Stimulated activated naive B cell treated with anti-CD40 and anti-IgM and Interleukin-4, amounts not matched to agents 10 μg/mL and 1 μg/mL and 100 μg/mL, for 72 hours (primary cell): ENCODE measurements at regions not wholly inside any gene's neighbourhood (a gene's known extent, or its start where the extent isn't known, plus 50 kb on each side); places are given as distances from the start of the nearest gene placed in this dataset.

ENCODE experiments used
- ATAC-seq, 2 donors: fragments of 150-1000 bp; cut with Tn5 transposase; replicated peaks; 2 replicates each; pipeline ENCODE4 v1.10.0; 2021; ENCODE audit warnings: moderate library complexity in 1 of 2
- DNase-seq: peaks from one replicate; pipeline ENCODE4 v3.0.0; 2021
- H3K27ac Mint-ChIP-seq: one replicate; pipeline ENCODE4 v1.8.0; 2022; ENCODE audit warnings: mild to moderate bottlenecking, mixed read lengths
- H3K27me3 Mint-ChIP-seq, 2 donors: one replicate each; pipeline ENCODE4 v1.8.0; 2022; ENCODE audit warnings: mixed read lengths in 2 of 2
- H3K36me3 Mint-ChIP-seq, 2 donors: one replicate each; pipeline ENCODE4 v1.8.0; 2022; ENCODE audit warnings: mixed read lengths in 2 of 2, mild to moderate bottlenecking in 1 of 2
- H3K4me1 Mint-ChIP-seq, 2 donors: one replicate each; pipeline ENCODE4 v1.8.0; 2022; ENCODE audit warnings: mixed read lengths in 2 of 2, mild to moderate bottlenecking in 1 of 2
- H3K4me3 Mint-ChIP-seq, 2 donors: one replicate each; pipeline ENCODE4 v1.8.0; 2022; ENCODE audit warnings: mild to moderate bottlenecking in 2 of 2, mixed read lengths in 2 of 2, moderate library complexity in 1 of 2
- H3K9me3 Mint-ChIP-seq, 2 donors: one replicate each; pipeline ENCODE4 v1.8.0; 2022; ENCODE audit warnings: mixed read lengths in 2 of 2, mild to moderate bottlenecking in 1 of 2

DNA sequence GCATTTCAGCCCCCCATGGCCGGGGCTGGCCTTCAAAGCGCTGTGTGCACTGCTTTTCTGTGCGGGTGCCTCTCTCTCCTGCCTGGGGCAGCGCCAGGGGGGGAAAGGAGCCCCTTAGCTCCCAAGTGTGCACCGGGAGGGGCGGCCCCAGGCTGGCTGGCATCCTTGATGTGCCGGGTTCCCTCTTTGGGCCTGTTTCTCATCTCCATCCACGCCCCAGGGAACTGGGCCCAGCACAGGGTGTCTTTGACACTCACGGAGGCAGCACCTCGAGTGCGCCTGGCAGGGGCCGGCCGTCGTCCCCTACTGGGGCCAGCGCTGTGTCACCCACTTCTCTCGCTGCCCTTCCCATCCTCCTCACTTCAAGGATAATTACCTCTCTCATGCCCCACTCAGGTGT lies 324.3 kb downstream of the TEX29 start:
- no peaks in the 10 kb centered on the region for H3K4me1 Mint-ChIP-seq
- no peak overlapping the region for H3K27ac Mint-ChIP-seq
- no peaks in the 10 kb centered on the region for H3K9me3 Mint-ChIP-seq
- no peak for ATAC-seq
- H3K36me3 Mint-ChIP-seq: no peaks in the 10 kb centered on the region
- H3K27me3 Mint-ChIP-seq: peaks cover 0 to 3% of the 10 kb centered on the region in 2 donors
- no peak for DNase-seq
- no peak overlapping the region for H3K4me3 Mint-ChIP-seq

DNA sequence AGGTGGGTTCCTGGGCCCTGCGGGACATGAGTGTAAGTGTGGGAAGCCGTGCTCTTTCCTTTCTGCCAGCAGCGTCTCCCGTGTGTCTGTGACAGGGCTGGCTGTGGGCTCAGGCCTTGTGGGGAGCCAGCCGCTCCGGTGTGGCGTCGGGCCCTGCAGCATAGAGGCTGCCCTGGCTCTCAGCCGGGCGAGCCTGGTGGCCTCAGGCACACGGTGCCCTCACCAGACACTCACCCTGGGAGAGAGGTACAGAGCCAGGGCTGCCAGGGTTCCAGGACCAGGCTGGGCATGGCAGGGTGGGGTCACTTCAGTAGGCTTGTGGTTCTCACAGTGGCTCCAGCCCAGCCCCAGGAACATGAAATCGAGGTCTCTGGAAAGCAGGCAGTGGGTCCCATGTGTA lies 324.8 kb downstream of the TEX29 start:
- no peak for DNase-seq
- no peak for ATAC-seq
- Mint-ChIP-seq H3K4me3 (no peak overlapping the region), H3K4me1 (no peaks in the 10 kb centered on the region), H3K27ac (no peak overlapping the region), H3K27me3 (peaks cover 0 to 3% of the 10 kb centered on the region in 2 donors), H3K36me3 (no peaks in the 10 kb centered on the region), H3K9me3 (no peaks in the 10 kb centered on the region)

DNA sequence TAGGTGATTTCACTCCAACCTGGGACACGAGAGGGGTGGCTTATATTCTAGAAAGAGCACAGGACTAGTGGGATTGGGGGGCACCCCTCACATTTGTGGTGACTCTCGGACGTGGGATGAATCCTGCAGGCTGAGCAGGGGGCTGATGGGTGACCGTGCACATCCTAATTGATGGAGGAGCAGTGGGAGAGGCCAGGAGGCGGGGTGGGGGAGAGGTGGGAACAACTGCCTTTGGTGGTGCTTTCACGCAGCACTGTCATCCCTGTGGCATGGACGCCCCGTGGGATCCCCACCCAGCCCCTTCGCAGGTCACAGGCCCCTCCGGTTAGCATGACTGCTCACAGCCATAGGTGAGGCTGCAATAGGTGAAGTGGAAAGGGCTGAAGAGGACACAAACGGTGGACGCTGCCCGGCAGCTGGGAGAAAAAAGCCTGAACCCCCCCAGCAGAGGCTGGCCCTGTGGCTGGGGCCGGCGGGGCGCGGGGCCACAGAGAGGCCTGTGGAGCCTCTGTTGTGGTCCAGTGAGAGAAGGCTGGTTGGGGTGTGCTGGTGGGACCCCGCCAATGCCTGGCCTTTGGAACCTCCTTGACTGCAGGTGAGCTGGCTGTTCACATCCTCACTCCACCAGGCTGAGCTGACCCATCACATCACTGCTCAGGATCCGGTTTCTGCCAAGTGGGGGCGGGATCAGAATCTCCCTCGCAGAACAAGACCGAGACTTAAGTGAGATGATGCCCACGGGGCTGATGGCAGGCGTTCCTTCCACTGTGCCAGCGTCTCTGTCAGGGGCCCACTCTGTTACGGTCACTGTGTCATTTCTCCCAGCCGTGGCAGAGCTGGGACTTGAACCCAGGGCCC lies 325.4 kb downstream of the TEX29 start:
- no peak for DNase-seq
- no peak for ATAC-seq
- no peaks in the 10 kb centered on the region for H3K4me1 Mint-ChIP-seq

DNA sequence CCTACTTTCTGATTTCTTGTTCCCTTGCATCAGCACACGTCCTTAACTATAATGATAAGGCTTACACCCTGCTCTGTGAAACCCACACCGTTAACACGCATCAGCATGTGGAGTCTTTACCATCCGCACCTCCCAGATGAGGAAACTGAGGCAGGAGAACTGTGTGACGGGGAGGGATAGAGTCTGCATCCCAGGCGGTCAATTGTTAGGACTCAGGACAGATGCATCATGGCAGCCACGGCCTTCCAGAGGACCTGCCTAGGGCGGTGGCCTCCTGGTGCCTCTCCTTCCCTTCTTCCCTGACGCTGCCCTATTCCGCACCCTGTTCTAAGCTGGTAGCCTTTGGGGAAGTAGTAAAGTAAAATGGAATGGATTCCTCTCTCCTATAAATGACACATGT lies 326.0 kb downstream of the TEX29 start:
- Mint-ChIP-seq H3K27ac (no peak overlapping the region), H3K9me3 (no peaks in the 10 kb centered on the region), H3K4me3 (no peak overlapping the region), H3K36me3 (no peaks in the 10 kb centered on the region), H3K4me1 (no peaks in the 10 kb centered on the region), H3K27me3 (peaks cover 7 to 10% of the 10 kb centered on the region in 2 donors)
- ATAC-seq (no peak), DNase-seq (no peak)

More for the DNA sequence above, 325.4 kb downstream of the TEX29 start:
- Mint-ChIP-seq H3K27ac (no peak overlapping the region), H3K4me3 (no peak overlapping the region), H3K27me3 (peaks cover 4 to 6% of the 10 kb centered on the region in 2 donors), H3K9me3 (no peaks in the 10 kb centered on the region), H3K36me3 (no peaks in the 10 kb centered on the region)

DNA sequence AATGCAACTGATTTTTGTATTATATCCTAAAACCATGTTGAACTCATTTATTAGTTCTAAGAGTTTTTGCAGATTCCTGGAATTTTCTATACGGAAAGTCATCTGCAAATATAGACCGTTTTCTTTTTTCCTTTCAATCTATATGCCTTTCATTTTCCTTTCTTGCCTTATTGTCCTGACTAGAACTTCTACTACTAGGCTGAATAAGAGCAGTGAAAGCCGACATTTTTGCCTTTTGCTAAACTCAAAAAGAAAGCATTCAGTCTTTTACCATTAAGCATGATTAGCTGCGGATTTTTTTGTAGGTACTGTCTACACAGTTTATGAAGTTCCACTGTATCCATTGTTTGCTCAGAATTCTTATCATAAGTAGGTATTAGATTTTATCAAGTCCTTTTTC lies 328.4 kb downstream of the TEX29 start:
- Mint-ChIP-seq H3K9me3 (no peaks in the 10 kb centered on the region), H3K27me3 (peaks cover 7 to 10% of the 10 kb centered on the region in 2 donors), H3K27ac (no peak overlapping the region), H3K4me3 (no peak overlapping the region), H3K36me3 (no peaks in the 10 kb centered on the region), H3K4me1 (no peaks in the 10 kb centered on the region)
- DNase-seq (no peak), ATAC-seq (no peak)

DNA sequence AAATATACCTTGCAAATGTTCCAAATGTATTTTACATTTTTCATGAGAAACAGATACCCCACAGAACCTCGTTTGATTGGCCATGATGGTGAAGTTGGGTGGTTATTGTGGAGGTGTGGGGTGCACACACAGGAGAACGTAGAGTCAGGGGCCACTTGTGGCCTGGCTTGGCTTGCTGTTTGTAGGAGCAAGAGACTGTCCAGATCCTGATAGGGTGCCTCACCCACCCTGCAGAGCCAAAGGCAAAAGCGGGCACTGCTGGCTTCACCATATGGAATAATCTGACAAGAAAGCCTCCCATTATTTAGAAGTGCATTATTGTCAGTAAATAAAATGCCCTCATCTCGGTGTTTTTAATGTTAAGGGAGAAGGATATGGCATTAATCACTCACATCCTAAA lies 330.2 kb downstream of the TEX29 start:
- DNase-seq (no peak), ATAC-seq (no peak)
- H3K27ac Mint-ChIP-seq: no peak overlapping the region
- no peaks in the 10 kb centered on the region for H3K9me3 Mint-ChIP-seq
- no peaks in the 10 kb centered on the region for H3K36me3 Mint-ChIP-seq
- peaks cover 8 to 17% of the 10 kb centered on the region in 2 donors for H3K27me3 Mint-ChIP-seq
- H3K4me1 Mint-ChIP-seq: no peaks in the 10 kb centered on the region
- no peak overlapping the region for H3K4me3 Mint-ChIP-seq

DNA sequence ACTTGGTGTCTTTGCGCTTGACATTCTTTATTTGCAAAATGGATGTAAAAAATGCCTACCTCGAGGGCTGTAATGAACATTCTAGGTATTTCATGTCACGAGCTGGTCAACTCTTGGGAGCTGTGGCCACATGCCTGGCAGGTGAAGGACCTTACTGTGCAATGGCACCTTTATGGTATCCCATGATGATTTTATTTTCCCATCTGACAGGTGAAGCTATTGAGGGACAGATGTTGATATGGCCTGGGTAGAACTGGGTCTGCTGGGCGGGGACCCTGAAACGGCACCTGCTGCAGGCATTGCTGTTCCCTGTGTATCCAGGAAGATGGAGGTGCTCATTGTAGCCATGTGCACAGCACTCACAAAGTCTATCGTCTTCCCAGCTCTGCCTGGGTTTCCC lies 332.2 kb downstream of the TEX29 start:
- H3K4me3 Mint-ChIP-seq: no peak overlapping the region
- DNase-seq (no peak), ATAC-seq (no peak)
- no peaks in the 10 kb centered on the region for H3K4me1 Mint-ChIP-seq
- H3K9me3 Mint-ChIP-seq: no peaks in the 10 kb centered on the region
- H3K27me3 Mint-ChIP-seq: peaks cover 8 to 17% of the 10 kb centered on the region in 2 donors
- no peaks in the 10 kb centered on the region for H3K36me3 Mint-ChIP-seq
- H3K27ac Mint-ChIP-seq: no peak overlapping the region

DNA sequence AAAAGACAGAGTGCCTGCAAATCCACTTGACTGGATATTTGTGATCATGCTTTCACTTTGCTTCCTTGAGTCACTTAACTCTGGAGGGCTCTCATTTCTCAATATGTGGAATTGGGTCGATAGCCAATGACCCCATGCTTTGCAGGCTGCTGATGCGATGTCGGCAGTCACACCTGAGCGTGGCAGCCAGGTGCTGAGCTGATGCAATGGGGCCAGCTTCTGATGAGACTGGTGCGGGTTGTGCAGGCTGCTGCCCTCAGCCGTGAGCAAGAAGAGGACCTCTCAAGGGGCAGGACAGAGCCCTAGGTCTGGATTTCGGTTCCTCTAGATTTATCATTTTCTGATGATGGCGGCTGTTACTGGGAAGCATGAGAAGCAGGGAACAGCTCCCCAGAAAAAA lies 334.1 kb downstream of the TEX29 start:
- no peaks in the 10 kb centered on the region for H3K9me3 Mint-ChIP-seq
- peaks cover 8 to 17% of the 10 kb centered on the region in 2 donors for H3K27me3 Mint-ChIP-seq
- no peaks in the 10 kb centered on the region for H3K36me3 Mint-ChIP-seq
- ATAC-seq (no peak), DNase-seq (no peak)
- H3K4me1 Mint-ChIP-seq: no peaks in the 10 kb centered on the region
- no peak overlapping the region for H3K4me3 Mint-ChIP-seq
- no peak overlapping the region for H3K27ac Mint-ChIP-seq

DNA sequence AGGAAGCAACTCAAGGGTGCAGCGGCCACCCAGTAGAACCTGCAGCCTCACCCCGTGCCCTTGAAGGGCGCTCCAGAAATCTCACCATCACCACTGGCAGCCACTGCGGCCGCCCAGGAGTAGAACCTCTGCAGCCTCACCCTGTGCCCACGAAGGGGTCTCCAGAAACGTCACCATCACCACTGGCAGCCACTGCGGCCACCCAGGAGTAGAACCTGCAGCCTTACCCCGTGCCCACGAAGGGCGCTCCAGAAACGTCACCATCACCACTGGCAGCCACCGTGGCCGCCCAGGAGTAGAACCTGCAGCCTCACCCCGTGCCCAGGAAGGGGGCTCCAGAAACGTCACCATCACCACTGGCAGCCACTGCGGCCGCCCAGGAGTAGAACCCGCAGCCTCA lies 336.0 kb downstream of the TEX29 start:
- H3K27me3 Mint-ChIP-seq: peaks cover 4 to 7% of the 10 kb centered on the region in 2 donors
- no peaks in the 10 kb centered on the region for H3K4me1 Mint-ChIP-seq
- ATAC-seq (no peak), DNase-seq (no peak)
- no peaks in the 10 kb centered on the region for H3K9me3 Mint-ChIP-seq
- H3K4me3 Mint-ChIP-seq: no peak overlapping the region
- no peaks in the 10 kb centered on the region for H3K36me3 Mint-ChIP-seq
- no peak overlapping the region for H3K27ac Mint-ChIP-seq

DNA sequence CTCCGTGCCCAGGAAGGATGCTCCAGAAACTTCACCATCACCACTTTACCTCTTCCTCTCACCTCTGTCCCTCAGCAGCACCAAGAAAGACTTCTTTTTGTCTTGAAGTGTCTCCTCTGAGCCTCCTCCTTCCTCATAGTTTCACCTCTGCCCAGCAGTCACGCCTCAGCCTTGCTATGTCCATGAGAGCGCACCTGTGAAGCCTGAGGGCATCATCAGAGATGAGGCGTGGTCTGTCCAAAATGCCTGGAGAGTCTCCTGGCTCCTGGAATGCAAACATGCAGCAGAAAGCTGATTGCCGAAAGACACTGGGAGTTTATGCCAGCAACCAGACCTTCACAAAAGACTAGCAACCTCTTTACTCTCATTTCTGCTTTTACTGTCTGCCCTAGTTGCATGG lies 336.6 kb downstream of the TEX29 start:
- H3K4me3 Mint-ChIP-seq: no peak overlapping the region

DNA sequence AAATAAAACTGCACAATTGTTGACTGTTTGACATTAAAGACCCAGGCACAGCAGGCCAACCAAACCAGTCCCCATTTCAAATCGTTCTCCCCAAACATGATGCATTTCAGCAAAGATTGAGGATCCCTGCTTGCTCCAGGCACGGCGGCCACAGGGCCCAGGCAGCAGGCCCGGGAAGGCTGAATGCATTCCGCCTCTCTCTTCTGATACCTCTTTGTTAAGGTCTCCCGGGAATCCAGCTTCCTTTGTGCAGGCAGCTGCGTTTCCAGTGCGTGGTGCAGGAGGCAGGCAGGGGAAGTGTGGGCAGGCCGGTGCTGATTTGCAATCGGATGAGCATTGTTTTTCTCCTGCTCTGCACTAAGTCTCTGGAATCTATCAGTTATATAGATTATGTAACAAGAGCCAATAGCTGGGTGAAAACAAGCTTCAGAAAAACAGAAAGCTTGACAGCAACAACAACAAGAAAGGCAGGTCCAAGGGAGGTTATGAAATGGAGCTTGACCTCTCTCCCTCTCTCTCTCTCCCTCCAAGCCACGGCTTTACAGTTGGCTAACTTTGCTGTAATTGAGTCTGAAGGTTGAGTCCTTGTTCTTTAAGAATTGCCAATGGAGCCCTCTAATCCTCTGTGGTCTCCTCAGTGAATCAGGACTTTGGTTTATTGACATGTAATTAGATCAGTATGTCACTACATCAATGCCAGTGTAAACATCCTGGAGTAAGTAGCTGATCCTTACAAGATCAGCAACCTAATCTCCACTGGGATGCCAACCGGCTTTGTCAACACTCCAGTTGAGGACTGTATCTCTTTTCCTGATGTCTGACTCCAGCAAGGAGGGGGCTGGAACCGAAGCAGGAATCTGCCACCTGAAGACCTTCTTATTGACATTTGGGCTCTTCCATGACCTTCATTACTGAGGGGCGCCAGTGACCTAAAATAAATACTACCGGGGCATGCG lies 338.0 kb downstream of the TEX29 start:
- no peak overlapping the region for H3K4me3 Mint-ChIP-seq
- no peaks in the 10 kb centered on the region for H3K36me3 Mint-ChIP-seq
- no peak for DNase-seq
- peaks cover 0 to 2% of the 10 kb centered on the region in 2 donors for H3K9me3 Mint-ChIP-seq
- no peak overlapping the region for H3K27ac Mint-ChIP-seq
- no peak for ATAC-seq
- H3K4me1 Mint-ChIP-seq: no peaks in the 10 kb centered on the region
- H3K27me3 Mint-ChIP-seq: peaks cover 7% of the 10 kb centered on the region in 2 donors

More for the DNA sequence above, 336.6 kb downstream of the TEX29 start:
- Mint-ChIP-seq H3K9me3 (no peaks in the 10 kb centered on the region), H3K4me1 (no peaks in the 10 kb centered on the region), H3K27ac (no peak overlapping the region), H3K27me3 (peaks cover 4 to 7% of the 10 kb centered on the region in 2 donors), H3K36me3 (no peaks in the 10 kb centered on the region)
- ATAC-seq (no peak), DNase-seq (no peak)

DNA sequence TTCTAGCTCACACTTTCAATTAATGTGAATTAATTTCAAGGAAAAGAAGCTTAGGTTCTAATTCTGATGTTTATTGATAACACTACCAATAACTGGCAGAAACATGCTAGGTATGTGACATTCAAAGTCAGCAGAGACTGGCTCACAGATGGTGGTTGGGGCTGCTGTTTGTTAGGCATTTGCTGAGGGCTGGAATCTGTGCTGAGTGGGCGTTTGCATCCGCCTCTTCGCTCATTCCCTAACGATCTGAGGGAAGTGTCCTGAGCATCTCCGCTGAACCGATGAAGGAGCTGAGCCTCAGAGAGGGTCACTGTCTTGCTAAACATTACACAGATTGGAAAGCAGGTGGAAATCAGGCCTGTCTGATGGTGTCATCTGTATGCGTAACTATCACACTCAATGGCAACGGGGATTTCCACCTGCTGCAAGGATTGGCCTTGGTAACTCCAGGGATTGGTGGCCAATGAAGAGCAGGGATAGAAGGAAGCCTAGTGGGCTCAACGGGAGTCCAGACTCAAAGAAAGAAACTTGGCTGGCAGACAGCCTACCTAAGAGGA lies 338.9 kb downstream of the TEX29 start:
- Mint-ChIP-seq H3K9me3 (peaks cover 0 to 2% of the 10 kb centered on the region in 2 donors), H3K36me3 (no peaks in the 10 kb centered on the region), H3K27ac (no peak overlapping the region), H3K27me3 (peaks cover 5 to 6% of the 10 kb centered on the region in 2 donors), H3K4me3 (no peak overlapping the region), H3K4me1 (no peaks in the 10 kb centered on the region)
- DNase-seq (no peak), ATAC-seq (no peak)

DNA sequence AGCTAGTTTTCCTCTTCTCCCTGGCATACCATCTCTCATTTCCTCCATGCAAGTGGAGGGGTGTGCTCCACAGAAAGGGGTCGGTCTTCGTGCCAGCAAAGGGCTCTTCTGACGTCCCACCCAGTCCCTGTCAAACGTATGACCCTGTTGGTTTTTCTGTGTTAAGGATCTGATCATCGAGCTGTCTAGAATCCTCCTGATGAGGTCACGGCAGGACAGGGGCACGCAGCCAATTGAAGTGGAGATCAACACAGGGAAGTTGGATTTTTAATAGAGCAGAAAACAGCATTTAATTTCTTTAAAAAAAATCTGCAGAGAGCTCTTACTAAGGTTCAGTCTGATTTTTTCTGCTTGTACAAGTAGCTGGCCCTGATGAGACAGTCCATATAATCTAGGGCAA lies 339.4 kb downstream of the TEX29 start:
- Mint-ChIP-seq H3K27ac (no peak overlapping the region), H3K27me3 (peaks cover 0 to 3% of the 10 kb centered on the region in 2 donors), H3K4me3 (no peak overlapping the region), H3K4me1 (no peaks in the 10 kb centered on the region), H3K36me3 (no peaks in the 10 kb centered on the region), H3K9me3 (peaks cover 0 to 2% of the 10 kb centered on the region in 2 donors)
- ATAC-seq (no peak), DNase-seq (no peak)

DNA sequence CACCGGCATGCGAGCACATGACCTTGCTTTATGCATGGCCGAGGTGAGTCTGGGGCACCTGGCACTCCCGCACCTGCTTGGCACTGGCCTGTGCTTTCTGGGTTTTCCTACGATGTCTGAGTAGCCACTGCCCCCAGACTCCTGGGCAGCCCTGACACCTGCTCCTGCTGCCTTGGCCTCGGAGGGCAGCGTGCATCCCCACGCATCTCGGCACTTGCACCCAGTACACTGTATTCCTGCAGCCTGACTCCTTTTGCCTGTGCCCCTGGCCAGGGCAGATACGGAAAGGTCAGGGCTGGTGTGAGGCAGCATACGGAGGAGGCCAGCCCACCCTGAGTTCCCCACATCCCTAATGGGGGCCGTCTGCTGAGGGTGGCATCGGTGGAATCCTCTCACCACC lies 340.6 kb downstream of the TEX29 start:
- no peak overlapping the region for H3K27ac Mint-ChIP-seq
- H3K27me3 Mint-ChIP-seq: peaks cover 0 to 3% of the 10 kb centered on the region in 2 donors
- H3K36me3 Mint-ChIP-seq: no peaks in the 10 kb centered on the region
- no peak for DNase-seq
- no peaks in the 10 kb centered on the region for H3K4me1 Mint-ChIP-seq
- peaks cover 0 to 2% of the 10 kb centered on the region in 2 donors for H3K9me3 Mint-ChIP-seq
- H3K4me3 Mint-ChIP-seq: no peak overlapping the region
- ATAC-seq: no peak
